ENCODE measurements at regions not wholly inside any gene's neighbourhood (a gene's known extent, or its start where the extent isn't known, plus 50 kb on each side); places are given as distances from the start of the nearest gene placed in this dataset.
"Not testable (repeated sequence)": the region's sequence is repeated elsewhere in the genome, so short reads cannot be mapped to it uniquely, and the experiment has no call there.

DNA sequence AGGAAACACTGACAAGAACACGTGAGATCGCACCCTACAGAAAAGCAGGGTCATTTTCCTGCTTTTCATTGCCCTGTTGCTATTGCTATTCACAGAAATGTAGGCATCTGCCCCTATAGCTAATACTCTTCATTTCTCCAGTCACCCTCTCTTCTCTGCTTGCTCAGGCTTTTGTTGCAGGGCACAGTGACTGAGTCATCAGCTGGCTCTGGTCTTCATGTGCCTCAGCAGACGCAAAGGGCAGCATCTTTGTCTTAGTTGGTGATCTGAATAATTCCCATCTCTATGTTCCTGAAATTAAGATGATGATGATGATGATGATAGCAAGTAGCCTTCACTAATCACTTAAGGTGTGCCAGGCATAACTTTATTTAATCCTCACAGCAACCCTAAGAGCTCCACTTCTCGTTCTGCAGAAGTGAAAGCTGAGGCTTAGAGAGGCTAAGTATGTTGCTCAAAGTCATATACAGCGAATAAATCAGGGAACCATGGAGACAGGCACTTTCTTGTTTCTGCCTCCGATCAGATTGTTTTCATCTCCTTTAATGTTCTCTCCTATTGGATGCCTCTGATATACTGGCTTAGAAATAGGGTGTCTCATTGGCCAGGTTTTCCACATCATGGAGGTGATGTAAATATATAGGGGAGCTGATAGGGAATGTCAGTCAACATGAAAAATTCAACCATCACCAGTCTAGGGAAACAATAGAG lies 133.0 kb upstream of the STK32A start:
- no peak overlapping the region for H3K4me3 ChIP-seq (ENCODE audit: low read depth, low read length)
- TF ChIP-seq, protein P1, sequence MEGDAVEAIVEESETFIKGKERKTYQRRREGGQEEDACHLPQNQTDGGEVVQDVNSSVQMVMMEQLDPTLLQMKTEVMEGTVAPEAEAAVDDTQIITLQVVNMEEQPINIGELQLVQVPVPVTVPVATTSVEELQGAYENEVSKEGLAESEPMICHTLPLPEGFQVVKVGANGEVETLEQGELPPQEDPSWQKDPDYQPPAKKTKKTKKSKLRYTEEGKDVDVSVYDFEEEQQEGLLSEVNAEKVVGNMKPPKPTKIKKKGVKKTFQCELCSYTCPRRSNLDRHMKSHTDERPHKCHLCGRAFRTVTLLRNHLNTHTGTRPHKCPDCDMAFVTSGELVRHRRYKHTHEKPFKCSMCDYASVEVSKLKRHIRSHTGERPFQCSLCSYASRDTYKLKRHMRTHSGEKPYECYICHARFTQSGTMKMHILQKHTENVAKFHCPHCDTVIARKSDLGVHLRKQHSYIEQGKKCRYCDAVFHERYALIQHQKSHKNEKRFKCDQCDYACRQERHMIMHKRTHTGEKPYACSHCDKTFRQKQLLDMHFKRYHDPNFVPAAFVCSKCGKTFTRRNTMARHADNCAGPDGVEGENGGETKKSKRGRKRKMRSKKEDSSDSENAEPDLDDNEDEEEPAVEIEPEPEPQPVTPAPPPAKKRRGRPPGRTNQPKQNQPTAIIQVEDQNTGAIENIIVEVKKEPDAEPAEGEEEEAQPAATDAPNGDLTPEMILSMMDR (IDR thresholded peaks at IDR 0.05; ENCODE audit: low read depth, low read length, missing control alignments), result no peak
- no peak for DNase-seq (ENCODE audit: low read depth)
- in situ Hi-C loops (cut with HindIII; ENCODE audit: low sequenced_read_pairs), result no loop called here

DNA sequence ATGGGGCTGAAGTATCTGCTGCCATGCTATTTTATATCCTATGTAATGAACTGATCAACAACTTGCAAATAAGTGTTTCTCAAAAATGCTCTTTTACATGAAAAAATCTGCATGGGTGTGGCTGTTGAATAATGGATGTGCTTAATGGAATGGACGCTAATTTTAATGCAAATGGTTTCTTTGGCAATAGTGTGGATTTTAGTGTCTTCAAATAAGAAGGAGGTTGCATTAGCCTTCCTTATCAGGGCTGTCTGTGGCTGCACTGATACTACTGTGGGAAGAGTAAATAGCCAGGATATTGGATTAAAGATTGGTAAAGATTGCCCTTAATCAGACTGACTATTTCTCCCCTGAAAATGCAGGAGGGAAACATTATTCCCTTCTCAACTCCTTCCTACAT lies 121.9 kb upstream of the STK32A start:
- TF ChIP-seq, protein P1 (IDR thresholded peaks at IDR 0.05; ENCODE audit: low read depth, low read length, missing control alignments), result no peak
- H3K4me3 ChIP-seq (ENCODE audit: low read depth, low read length), result no peak overlapping the region
- in situ Hi-C loops (cut with HindIII; ENCODE audit: low sequenced_read_pairs), result no loop called here
- no peak for DNase-seq (ENCODE audit: low read depth)

DNA sequence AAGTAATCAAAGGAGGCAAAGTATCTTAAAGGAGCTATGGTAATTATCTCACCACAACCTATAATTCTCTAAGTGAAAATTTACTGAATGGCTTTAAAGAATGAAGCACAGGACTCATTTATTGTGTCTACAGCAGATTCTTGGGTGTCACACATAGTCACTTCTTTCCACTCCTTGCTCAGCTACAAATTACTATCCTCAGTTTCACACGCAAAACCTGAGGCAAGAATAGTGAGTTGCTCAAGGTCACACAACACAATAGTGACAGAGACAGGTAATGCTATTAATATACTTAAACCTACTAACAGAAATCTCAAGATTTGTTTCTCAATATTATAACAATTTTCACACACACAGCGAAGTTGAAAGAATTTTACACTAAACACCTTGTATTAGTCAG lies 120.9 kb upstream of the STK32A start:
- H3K4me3 ChIP-seq (ENCODE audit: low read depth, low read length), result no peak overlapping the region
- DNase-seq (ENCODE audit: low read depth), result no peak
- in situ Hi-C loops (cut with HindIII; ENCODE audit: low sequenced_read_pairs), result no loop called here
- TF ChIP-seq, protein P1 (IDR thresholded peaks at IDR 0.05; ENCODE audit: low read depth, low read length, missing control alignments), result no peak

GRCh38 chr5:147139759-147140158 lies 95.1 kb upstream of the STK32A start:
- DNase-seq (ENCODE audit: low read depth); H3K4me3 ChIP-seq (ENCODE audit: low read depth, low read length): not testable (repeated sequence)
- in situ Hi-C loops (cut with HindIII; ENCODE audit: low sequenced_read_pairs), result loop anchor here (5.0 kb wide), 1 partner anchor 32 kb away; no protein-coding TSS in a partner anchor

DNA sequence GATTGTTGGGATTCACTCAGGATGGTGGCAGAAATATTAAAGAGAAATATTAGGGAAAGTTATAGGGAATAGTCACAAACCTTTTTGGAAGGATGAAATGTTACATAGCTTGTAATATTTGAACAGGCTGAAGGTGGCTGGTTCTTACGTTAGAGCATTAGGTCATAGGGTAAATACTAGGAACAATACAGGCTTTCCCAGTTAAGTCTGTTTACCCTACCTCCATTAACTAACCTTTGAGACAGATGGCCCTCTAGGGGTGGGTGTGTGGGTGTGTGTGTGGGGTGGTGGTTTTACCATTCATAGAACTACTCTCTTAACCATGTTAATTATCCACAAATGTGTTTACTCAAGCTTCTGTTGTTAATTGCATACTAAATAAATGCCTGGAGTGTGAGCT lies 94.3 kb upstream of the STK32A start:
- TF ChIP-seq, protein P1 (IDR thresholded peaks at IDR 0.05; ENCODE audit: low read depth, low read length, missing control alignments), result no peak
- DNase-seq (ENCODE audit: low read depth), result no peak
- in situ Hi-C loops (cut with HindIII; ENCODE audit: low sequenced_read_pairs), result loop anchor here (5.0 kb wide), 1 partner anchor 33 kb away; no protein-coding TSS in a partner anchor
- H3K4me3 ChIP-seq (ENCODE audit: low read depth, low read length), result no peak overlapping the region

GRCh38 chr5:147141580-147141979 lies 93.2 kb upstream of the STK32A start:
- not testable (repeated sequence) for H3K4me3 ChIP-seq (ENCODE audit: low read depth, low read length); DNase-seq (ENCODE audit: low read depth)
- in situ Hi-C loops (cut with HindIII; ENCODE audit: low sequenced_read_pairs), result loop anchor here (5.0 kb wide), 1 partner anchor 34 kb away; no protein-coding TSS in a partner anchor

GRCh38 chr5:147143215-147143614 lies 91.6 kb upstream of the STK32A start:
- H3K4me3 ChIP-seq (ENCODE audit: low read depth, low read length), result no peak overlapping the region
- in situ Hi-C loops (cut with HindIII; ENCODE audit: low sequenced_read_pairs), result loop anchor here (5.0 kb wide), 1 partner anchor 36 kb away; no protein-coding TSS in a partner anchor
- TF ChIP-seq, protein P1 (IDR thresholded peaks at IDR 0.05; ENCODE audit: low read depth, low read length, missing control alignments), result no peak
- no peak for DNase-seq (ENCODE audit: low read depth)
